Suprapubic skin (tissue), 3 donors: ENCODE measurements at regions not wholly inside any gene's neighbourhood (a gene's known extent, or its start where the extent isn't known, plus 50 kb on each side); places are given as distances from the start of the nearest gene placed in this dataset.

Experiments used
- EP300 ChIP-seq: sonication (generic); formaldehyde crosslinking; IDR thresholded peaks from one replicate; pipeline ENCODE4 v1.6.1; 2017; ENCODE audit warnings: antibody characterized with exemption
- POLR2A ChIP-seq, 2 donors: fragments of 450-650 bp; IDR thresholded peaks; one replicate each; pipeline ENCODE4 v1.6.1; 2017; ENCODE audit warnings: antibody characterized with exemption in 2 of 2, mild to moderate bottlenecking in 2 of 2, moderate library complexity in 2 of 2
- TF ChIP-seq, protein P1 (sequence below), 2 donors: fragments of 200-600 bp in 1 of 2; fragments of 450-650 bp in 1 of 2; sonication (generic) in 1 of 2; IDR thresholded peaks; one replicate each; pipeline ENCODE4 v1.5.1; 2016 to 2019; ENCODE audit warnings: antibody characterized with exemption in 2 of 2, mild to moderate bottlenecking in 1 of 2, moderate library complexity in 1 of 2

DNA sequence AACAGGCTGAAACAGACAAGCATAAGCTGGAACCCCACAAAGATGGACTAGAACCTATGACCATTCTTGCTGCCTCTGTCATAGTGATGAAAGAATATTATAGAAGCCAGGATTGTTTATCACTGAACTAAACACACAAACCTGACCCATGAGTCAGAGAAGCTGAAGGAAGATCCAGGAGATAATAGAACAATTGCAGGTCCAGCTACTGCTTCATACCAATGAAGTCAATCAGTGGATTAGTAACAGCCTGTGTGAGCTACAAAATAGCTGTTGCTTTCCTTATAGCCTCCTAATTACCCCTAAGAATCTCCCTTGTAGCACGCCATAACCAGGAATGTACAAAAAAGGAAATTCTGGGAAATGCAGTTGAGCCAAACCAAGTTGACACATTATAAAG lies 459.9 kb upstream of the ZNF462 start:
- TF ChIP-seq, protein P1, sequence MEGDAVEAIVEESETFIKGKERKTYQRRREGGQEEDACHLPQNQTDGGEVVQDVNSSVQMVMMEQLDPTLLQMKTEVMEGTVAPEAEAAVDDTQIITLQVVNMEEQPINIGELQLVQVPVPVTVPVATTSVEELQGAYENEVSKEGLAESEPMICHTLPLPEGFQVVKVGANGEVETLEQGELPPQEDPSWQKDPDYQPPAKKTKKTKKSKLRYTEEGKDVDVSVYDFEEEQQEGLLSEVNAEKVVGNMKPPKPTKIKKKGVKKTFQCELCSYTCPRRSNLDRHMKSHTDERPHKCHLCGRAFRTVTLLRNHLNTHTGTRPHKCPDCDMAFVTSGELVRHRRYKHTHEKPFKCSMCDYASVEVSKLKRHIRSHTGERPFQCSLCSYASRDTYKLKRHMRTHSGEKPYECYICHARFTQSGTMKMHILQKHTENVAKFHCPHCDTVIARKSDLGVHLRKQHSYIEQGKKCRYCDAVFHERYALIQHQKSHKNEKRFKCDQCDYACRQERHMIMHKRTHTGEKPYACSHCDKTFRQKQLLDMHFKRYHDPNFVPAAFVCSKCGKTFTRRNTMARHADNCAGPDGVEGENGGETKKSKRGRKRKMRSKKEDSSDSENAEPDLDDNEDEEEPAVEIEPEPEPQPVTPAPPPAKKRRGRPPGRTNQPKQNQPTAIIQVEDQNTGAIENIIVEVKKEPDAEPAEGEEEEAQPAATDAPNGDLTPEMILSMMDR (IDR thresholded peaks at IDR 0.05), result no peak
- TF ChIP-seq POLR2A (IDR thresholded peaks at IDR 0.05) (no peak), EP300 (no peak)
